ENCODE measurements at regions not wholly inside any gene's neighbourhood (a gene's known extent, or its start where the extent isn't known, plus 50 kb on each side); places are given as distances from the start of the nearest gene placed in this dataset.

GRCh38 chr2:139165601-139166000 is 385.4 kb upstream of the NXPH2 start:
- Histone ChIP-seq H3K4me1 (ENCODE audit: control extremely low read depth in 1 of 4, control insufficient read depth in 4 of 4, insufficient read depth in 4 of 4, low read length in 3 of 4) (no peaks in the 10 kb centered on the region), H3K36me3 (ENCODE audit: control insufficient read depth in 4 of 4, insufficient read depth in 4 of 4, low read length in 3 of 4) (no peaks in the 10 kb centered on the region)
- CTCF ChIA-PET: no interaction called here

DNA sequence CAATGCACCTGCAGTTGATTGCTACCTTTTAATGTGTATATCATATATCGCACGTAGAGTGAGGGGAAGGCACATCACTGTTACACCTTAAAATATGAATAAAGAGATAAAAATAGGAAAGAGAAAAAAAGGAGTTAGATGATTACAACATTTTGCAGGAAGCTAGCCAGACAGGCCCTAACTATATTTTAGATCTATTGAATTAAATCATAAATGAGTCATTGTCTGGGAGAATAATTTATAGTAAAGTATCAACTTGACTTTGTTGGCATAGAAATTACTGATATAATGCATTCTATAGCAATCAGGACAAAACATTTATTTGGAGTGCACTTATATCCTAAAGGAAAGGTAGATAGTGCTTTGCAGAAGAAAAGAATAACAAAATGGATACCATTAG is 384.9 kb upstream of the NXPH2 start:
- Histone ChIP-seq H3K9me3 (ENCODE audit: control extremely low read depth in 1 of 5, control insufficient read depth in 4 of 5, insufficient read depth in 2 of 5, low read depth in 1 of 5, low read length in 4 of 5) (no peaks in the 10 kb centered on the region), H3K27me3 (replicated peaks in 2 of 5; ENCODE audit: control insufficient read depth in 4 of 5, insufficient read depth in 5 of 5, low read length in 4 of 5) (no peaks in the 10 kb centered on the region), H3K4me1 (ENCODE audit: control extremely low read depth in 1 of 4, control insufficient read depth in 4 of 4, insufficient read depth in 4 of 4, low read length in 3 of 4) (no peaks in the 10 kb centered on the region), H3K4me3 (ENCODE audit: control insufficient read depth in 1 of 7, extremely low read depth in 1 of 7, insufficient read depth in 4 of 7, low read depth in 2 of 7, low read length in 6 of 7) (no peak overlapping the region), H3K27ac (ENCODE audit: insufficient read depth in 1 of 2, low read depth in 1 of 2, low read length in 2 of 2, poor library complexity in 1 of 2, severe bottlenecking in 2 of 2) (no peak overlapping the region), H3K36me3 (ENCODE audit: control insufficient read depth in 4 of 4, insufficient read depth in 4 of 4, low read length in 3 of 4) (no peaks in the 10 kb centered on the region)
- ChIA-PET POLR2A (no interaction called here), CTCF (no interaction called here)
- no peak for DNase-seq
- WGBS (ENCODE audit: insufficient coverage): no CpG with 5 or more reads among the region's 2 CpGs

More at GRCh38 chr2:139165601-139166000, 385.4 kb upstream of the NXPH2 start:
- DNase-seq: no peak
- POLR2A ChIA-PET: no interaction called here
- no peak overlapping the region for H3K27ac ChIP-seq (ENCODE audit: insufficient read depth in 1 of 2, low read depth in 1 of 2, low read length in 2 of 2, poor library complexity in 1 of 2, severe bottlenecking in 2 of 2)
- no peaks in the 10 kb centered on the region for H3K27me3 ChIP-seq (replicated peaks in 2 of 5; ENCODE audit: control insufficient read depth in 4 of 5, insufficient read depth in 5 of 5, low read length in 4 of 5)
- no peaks in the 10 kb centered on the region for H3K9me3 ChIP-seq (ENCODE audit: control extremely low read depth in 1 of 5, control insufficient read depth in 4 of 5, insufficient read depth in 2 of 5, low read depth in 1 of 5, low read length in 4 of 5)
- 94% methylated on average over 2 of the region's 2 CpGs for WGBS (ENCODE audit: insufficient coverage)
- no peak overlapping the region for H3K4me3 ChIP-seq (ENCODE audit: control insufficient read depth in 1 of 7, extremely low read depth in 1 of 7, insufficient read depth in 4 of 7, low read depth in 2 of 7, low read length in 6 of 7)

GRCh38 chr2:139162957-139163356 is 382.8 kb upstream of the NXPH2 start:
- no CpG with 5 or more reads among the region's 1 CpG for WGBS (ENCODE audit: insufficient coverage)
- no peak overlapping the region for H3K4me3 ChIP-seq (ENCODE audit: control insufficient read depth in 1 of 7, extremely low read depth in 1 of 7, insufficient read depth in 4 of 7, low read depth in 2 of 7, low read length in 6 of 7)
- DNase-seq: no peak
- ChIA-PET POLR2A (no interaction called here), CTCF (no interaction called here)
- H3K9me3 ChIP-seq (ENCODE audit: control extremely low read depth in 1 of 5, control insufficient read depth in 4 of 5, insufficient read depth in 2 of 5, low read depth in 1 of 5, low read length in 4 of 5): no peaks in the 10 kb centered on the region
- H3K27me3 ChIP-seq (replicated peaks in 2 of 5; ENCODE audit: control insufficient read depth in 4 of 5, insufficient read depth in 5 of 5, low read length in 4 of 5): no peaks in the 10 kb centered on the region
- H3K4me1 ChIP-seq (ENCODE audit: control extremely low read depth in 1 of 4, control insufficient read depth in 4 of 4, insufficient read depth in 4 of 4, low read length in 3 of 4): no peaks in the 10 kb centered on the region
- H3K27ac ChIP-seq (ENCODE audit: insufficient read depth in 1 of 2, low read depth in 1 of 2, low read length in 2 of 2, poor library complexity in 1 of 2, severe bottlenecking in 2 of 2): no peak overlapping the region
- no peaks in the 10 kb centered on the region for H3K36me3 ChIP-seq (ENCODE audit: control insufficient read depth in 4 of 4, insufficient read depth in 4 of 4, low read length in 3 of 4)

- Histone ChIP-seq H3K27me3 (replicated peaks in 2 of 5; ENCODE audit: control insufficient read depth in 4 of 5, insufficient read depth in 5 of 5, low read length in 4 of 5) (no peaks in the 10 kb centered on the region), H3K4me3 (ENCODE audit: control insufficient read depth in 1 of 7, extremely low read depth in 1 of 7, insufficient read depth in 4 of 7, low read depth in 2 of 7, low read length in 6 of 7) (no peak overlapping the region), H3K4me1 (ENCODE audit: control extremely low read depth in 1 of 4, control insufficient read depth in 4 of 4, insufficient read depth in 4 of 4, low read length in 3 of 4) (no peaks in the 10 kb centered on the region), H3K27ac (ENCODE audit: insufficient read depth in 1 of 2, low read depth in 1 of 2, low read length in 2 of 2, poor library complexity in 1 of 2, severe bottlenecking in 2 of 2) (no peak overlapping the region), H3K9me3 (ENCODE audit: control extremely low read depth in 1 of 5, control insufficient read depth in 4 of 5, insufficient read depth in 2 of 5, low read depth in 1 of 5, low read length in 4 of 5) (no peaks in the 10 kb centered on the region), H3K36me3 (ENCODE audit: control insufficient read depth in 4 of 4, insufficient read depth in 4 of 4, low read length in 3 of 4) (no peaks in the 10 kb centered on the region)
- WGBS (ENCODE audit: insufficient coverage): no CpG with 5 or more reads among the region's 2 CpGs
- no peak for DNase-seq
- ChIA-PET POLR2A (no interaction called here), CTCF (no interaction called here)
These were observed 382.3 kb upstream of the NXPH2 start for GRCh38 chr2:139162456-139162855.

DNA sequence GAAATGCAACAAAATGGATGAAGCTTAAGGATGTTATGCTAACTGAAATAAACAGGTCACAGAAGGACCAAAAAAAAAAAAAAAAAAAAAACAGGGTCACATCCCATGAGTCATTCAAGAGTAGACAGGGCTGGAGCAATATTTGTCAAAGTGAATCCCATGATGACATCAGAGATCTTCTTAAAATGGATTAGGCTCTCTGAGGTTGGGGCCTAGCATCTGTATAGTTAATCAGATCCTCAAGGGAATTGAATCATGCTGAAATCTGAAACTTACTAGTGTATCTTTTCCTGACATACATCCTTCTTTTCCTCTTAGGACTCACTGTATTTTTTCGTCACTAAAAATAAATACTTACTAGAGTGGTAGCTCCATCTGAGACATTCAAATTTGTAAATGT is 380.6 kb upstream of the NXPH2 start:
- no peaks in the 10 kb centered on the region for H3K4me1 ChIP-seq (ENCODE audit: control extremely low read depth in 1 of 4, control insufficient read depth in 4 of 4, insufficient read depth in 4 of 4, low read length in 3 of 4)
- no peak overlapping the region for H3K27ac ChIP-seq (ENCODE audit: insufficient read depth in 1 of 2, low read depth in 1 of 2, low read length in 2 of 2, poor library complexity in 1 of 2, severe bottlenecking in 2 of 2)
- ChIA-PET CTCF (no interaction called here), POLR2A (no interaction called here)
- no CpG with 5 or more reads among the region's 1 CpG for WGBS (ENCODE audit: insufficient coverage)
- H3K36me3 ChIP-seq (ENCODE audit: control insufficient read depth in 4 of 4, insufficient read depth in 4 of 4, low read length in 3 of 4): no peaks in the 10 kb centered on the region
- DNase-seq: no peak
- no peak overlapping the region for H3K4me3 ChIP-seq (ENCODE audit: control insufficient read depth in 1 of 7, extremely low read depth in 1 of 7, insufficient read depth in 4 of 7, low read depth in 2 of 7, low read length in 6 of 7)
- no peaks in the 10 kb centered on the region for H3K27me3 ChIP-seq (replicated peaks in 2 of 5; ENCODE audit: control insufficient read depth in 4 of 5, insufficient read depth in 5 of 5, low read length in 4 of 5)
- no peaks in the 10 kb centered on the region for H3K9me3 ChIP-seq (ENCODE audit: control extremely low read depth in 1 of 5, control insufficient read depth in 4 of 5, insufficient read depth in 2 of 5, low read depth in 1 of 5, low read length in 4 of 5)

DNA sequence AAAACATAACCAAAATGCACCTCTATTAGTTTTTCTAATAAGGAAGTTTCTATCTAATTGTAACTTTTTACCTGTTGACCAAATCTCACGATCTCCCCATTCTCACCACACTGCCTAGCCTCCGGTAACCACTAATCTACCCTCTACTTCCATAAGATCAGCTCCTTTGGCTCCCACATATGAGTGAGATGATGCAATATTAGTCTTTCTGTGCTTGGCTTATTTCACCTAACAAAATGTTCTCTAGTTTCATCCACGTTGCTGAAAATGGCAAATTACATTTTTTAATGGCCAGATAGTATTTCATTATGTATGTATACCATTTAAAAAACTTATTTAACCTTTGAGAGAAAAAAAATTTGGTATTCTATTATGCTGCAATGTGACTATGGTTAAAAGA is 379.0 kb upstream of the NXPH2 start:
- no peaks in the 10 kb centered on the region for H3K9me3 ChIP-seq (ENCODE audit: control extremely low read depth in 1 of 5, control insufficient read depth in 4 of 5, insufficient read depth in 2 of 5, low read depth in 1 of 5, low read length in 4 of 5)
- DNase-seq: no peak
- no peaks in the 10 kb centered on the region for H3K27me3 ChIP-seq (replicated peaks in 2 of 5; ENCODE audit: control insufficient read depth in 4 of 5, insufficient read depth in 5 of 5, low read length in 4 of 5)
- H3K4me3 ChIP-seq (ENCODE audit: control insufficient read depth in 1 of 7, extremely low read depth in 1 of 7, insufficient read depth in 4 of 7, low read depth in 2 of 7, low read length in 6 of 7): no peak overlapping the region
- POLR2A ChIA-PET: no interaction called here
- no peaks in the 10 kb centered on the region for H3K4me1 ChIP-seq (ENCODE audit: control extremely low read depth in 1 of 4, control insufficient read depth in 4 of 4, insufficient read depth in 4 of 4, low read length in 3 of 4)
- CTCF ChIA-PET: no interaction called here
- no peaks in the 10 kb centered on the region for H3K36me3 ChIP-seq (ENCODE audit: control insufficient read depth in 4 of 4, insufficient read depth in 4 of 4, low read length in 3 of 4)
- H3K27ac ChIP-seq (ENCODE audit: insufficient read depth in 1 of 2, low read depth in 1 of 2, low read length in 2 of 2, poor library complexity in 1 of 2, severe bottlenecking in 2 of 2): no peak overlapping the region
- WGBS (ENCODE audit: insufficient coverage): no CpG with 5 or more reads among the region's 3 CpGs

GRCh38 chr2:139156730-139157129 is 376.5 kb upstream of the NXPH2 start:
- H3K9me3 ChIP-seq (ENCODE audit: control extremely low read depth in 1 of 5, control insufficient read depth in 4 of 5, insufficient read depth in 2 of 5, low read depth in 1 of 5, low read length in 4 of 5): no peaks in the 10 kb centered on the region
- no peak for DNase-seq
- no peak overlapping the region for H3K27ac ChIP-seq (ENCODE audit: insufficient read depth in 1 of 2, low read depth in 1 of 2, low read length in 2 of 2, poor library complexity in 1 of 2, severe bottlenecking in 2 of 2)
- ChIA-PET POLR2A (no interaction called here), CTCF (no interaction called here)
- no peaks in the 10 kb centered on the region for H3K36me3 ChIP-seq (ENCODE audit: control insufficient read depth in 4 of 4, insufficient read depth in 4 of 4, low read length in 3 of 4)
- no peaks in the 10 kb centered on the region for H3K4me1 ChIP-seq (ENCODE audit: control extremely low read depth in 1 of 4, control insufficient read depth in 4 of 4, insufficient read depth in 4 of 4, low read length in 3 of 4)
- no peak overlapping the region for H3K4me3 ChIP-seq (ENCODE audit: control insufficient read depth in 1 of 7, extremely low read depth in 1 of 7, insufficient read depth in 4 of 7, low read depth in 2 of 7, low read length in 6 of 7)
- H3K27me3 ChIP-seq (replicated peaks in 2 of 5; ENCODE audit: control insufficient read depth in 4 of 5, insufficient read depth in 5 of 5, low read length in 4 of 5): no peaks in the 10 kb centered on the region

DNA sequence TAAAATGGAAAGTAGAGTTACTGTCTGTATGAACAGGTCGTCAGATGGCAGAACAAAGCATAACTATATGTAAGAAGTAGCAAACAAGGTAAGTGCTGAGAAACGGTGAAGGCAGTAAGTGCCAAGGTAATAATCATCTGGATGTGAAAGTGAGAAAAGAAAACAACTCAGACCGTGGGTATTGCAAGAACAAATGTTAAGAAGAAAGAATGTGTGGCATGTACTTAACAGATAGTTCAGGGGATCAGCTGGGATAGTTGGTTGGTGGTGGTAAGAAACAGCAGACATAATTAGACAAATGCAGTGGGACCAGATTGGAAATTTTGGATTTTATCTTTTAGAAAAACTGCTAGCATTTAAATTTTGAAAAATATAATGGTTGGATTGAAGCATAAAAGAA is 375.8 kb upstream of the NXPH2 start:
- H3K4me3 ChIP-seq (ENCODE audit: control insufficient read depth in 1 of 7, extremely low read depth in 1 of 7, insufficient read depth in 4 of 7, low read depth in 2 of 7, low read length in 6 of 7): no peak overlapping the region
- WGBS (ENCODE audit: insufficient coverage): 17% methylated on average over 3 of the region's 3 CpGs
- H3K9me3 ChIP-seq (ENCODE audit: control extremely low read depth in 1 of 5, control insufficient read depth in 4 of 5, insufficient read depth in 2 of 5, low read depth in 1 of 5, low read length in 4 of 5): no peaks in the 10 kb centered on the region
- no peaks in the 10 kb centered on the region for H3K36me3 ChIP-seq (ENCODE audit: control insufficient read depth in 4 of 4, insufficient read depth in 4 of 4, low read length in 3 of 4)
- no peaks in the 10 kb centered on the region for H3K27me3 ChIP-seq (replicated peaks in 2 of 5; ENCODE audit: control insufficient read depth in 4 of 5, insufficient read depth in 5 of 5, low read length in 4 of 5)
- DNase-seq: no peak
- H3K27ac ChIP-seq (ENCODE audit: insufficient read depth in 1 of 2, low read depth in 1 of 2, low read length in 2 of 2, poor library complexity in 1 of 2, severe bottlenecking in 2 of 2): no peak overlapping the region
- CTCF ChIA-PET: no interaction called here
- H3K4me1 ChIP-seq (ENCODE audit: control extremely low read depth in 1 of 4, control insufficient read depth in 4 of 4, insufficient read depth in 4 of 4, low read length in 3 of 4): no peaks in the 10 kb centered on the region
- POLR2A ChIA-PET: no interaction called here
